GM19397 (cell line): ENCODE measurements at regions not wholly inside any gene's neighbourhood (a gene's known extent, or its start where the extent isn't known, plus 50 kb on each side); places are given as distances from the start of the nearest gene placed in this dataset.

Source experiments
- ATAC-seq: cut with Tn5 transposase; IDR thresholded peaks from one replicate; pipeline ENCODE4 v1.9.1; 2021; ENCODE audit warnings: mild to moderate bottlenecking, moderate library complexity; ENCODE audit not compliant: unreplicated experiment

- ATAC-seq: no peak
These were observed 591.2 kb downstream of the NSUN3 start for GRCh38 chr3:94654096-94654495.

GRCh38 chr3:94665922-94666321 lies 603.1 kb downstream of the NSUN3 start:
- no peak for ATAC-seq

- ATAC-seq: no peak
These were observed 608.2 kb downstream of the NSUN3 start for GRCh38 chr3:94671078-94671477.

- ATAC-seq: no peak
These were observed 611.0 kb downstream of the NSUN3 start for GRCh38 chr3:94673876-94674275.

- ATAC-seq: no peak
These were observed 623.3 kb downstream of the NSUN3 start for GRCh38 chr3:94686208-94686607.

- no peak for ATAC-seq
These were observed 631.3 kb downstream of the NSUN3 start for GRCh38 chr3:94693997-94694640.

- no peak for ATAC-seq
These were observed 632.0 kb downstream of the NSUN3 start for GRCh38 chr3:94694894-94695293.

GRCh38 chr3:94704467-94704866 lies 641.6 kb downstream of the NSUN3 start:
- ATAC-seq: no peak

- no peak for ATAC-seq
These were observed 646.5 kb downstream of the NSUN3 start for GRCh38 chr3:94709249-94709902.

- no peak for ATAC-seq
These were observed 651.3 kb downstream of the NSUN3 start for GRCh38 chr3:94714194-94714593.

GRCh38 chr3:94716326-94717018 lies 653.6 kb downstream of the NSUN3 start:
- ATAC-seq: no peak

GRCh38 chr3:94734206-94734605 lies 671.3 kb downstream of the NSUN3 start:
- ATAC-seq: no peak

- ATAC-seq: no peak
These were observed 672.5 kb downstream of the NSUN3 start for GRCh38 chr3:94735354-94735753.

GRCh38 chr3:94737116-94737515 lies 674.3 kb downstream of the NSUN3 start:
- no peak for ATAC-seq

GRCh38 chr3:94739420-94739819 lies 676.6 kb downstream of the NSUN3 start:
- no peak for ATAC-seq

GRCh38 chr3:94758751-94759150 lies 695.9 kb downstream of the NSUN3 start:
- ATAC-seq: no peak

GRCh38 chr3:94772402-94772801 lies 709.5 kb downstream of the NSUN3 start:
- no peak for ATAC-seq

GRCh38 chr3:94775746-94776145 lies 712.9 kb downstream of the NSUN3 start:
- ATAC-seq: no peak

- ATAC-seq: no peak
These were observed 713.6 kb downstream of the NSUN3 start for GRCh38 chr3:94776401-94776915.

- ATAC-seq: no peak
These were observed 715.4 kb downstream of the NSUN3 start for GRCh38 chr3:94778289-94778688.

- ATAC-seq: no peak
These were observed 716.1 kb downstream of the NSUN3 start for GRCh38 chr3:94778814-94779494.
